GM19324 (cell line): ENCODE measurements at regions not wholly inside any gene's neighbourhood (a gene's known extent, or its start where the extent isn't known, plus 50 kb on each side); places are given as distances from the start of the nearest gene placed in this dataset.

Experiments
- ATAC-seq: cut with Tn5 transposase; IDR thresholded peaks from one replicate; pipeline ENCODE4 v1.9.1; 2021; ENCODE audit warnings: mild to moderate bottlenecking, moderate library complexity; ENCODE audit not compliant: unreplicated experiment, low FRiP score

DNA sequence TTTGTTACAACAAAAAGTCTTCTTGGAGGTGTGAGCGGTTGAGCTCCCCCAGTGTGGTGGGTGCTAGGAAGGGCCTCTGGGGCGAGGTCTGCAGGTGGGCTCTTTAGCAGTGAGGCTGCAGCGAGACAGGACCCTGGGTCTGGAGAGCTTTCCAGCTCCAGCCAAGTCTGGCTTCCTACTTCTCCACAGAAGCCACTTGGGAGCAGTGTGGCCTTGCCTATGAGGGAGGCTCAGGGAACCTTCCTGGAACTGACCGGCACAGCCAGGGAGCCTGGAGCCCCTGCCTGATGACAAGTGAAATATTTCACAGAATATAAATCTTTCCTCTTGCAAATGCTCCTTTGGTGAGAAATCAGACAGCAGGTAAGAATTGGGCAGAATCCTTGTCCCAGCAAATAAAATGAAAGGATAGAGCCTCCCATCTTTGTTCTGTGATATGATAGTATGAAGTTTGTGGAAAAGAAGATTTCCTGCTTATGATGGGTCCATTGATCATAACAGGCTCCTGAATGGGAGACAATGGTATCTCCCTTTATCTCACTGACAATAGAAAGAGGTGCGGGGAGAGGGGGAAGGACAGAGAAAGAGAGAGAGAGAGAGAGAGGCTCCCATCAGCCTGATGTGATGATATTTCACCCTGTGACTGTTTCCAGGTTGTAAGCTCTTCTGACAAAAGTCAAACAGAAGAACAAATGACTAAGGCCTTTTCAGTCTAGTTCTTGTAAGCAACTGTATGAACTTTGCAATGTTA is 289.8 kb upstream of the SPRED2 start:
- no peak for ATAC-seq

GRCh38 chr2:65716698-65717097 is 284.3 kb upstream of the SPRED2 start:
- ATAC-seq, result no peak

- ATAC-seq, result no peak
These were observed 282.9 kb upstream of the SPRED2 start for GRCh38 chr2:65715323-65715722.

DNA sequence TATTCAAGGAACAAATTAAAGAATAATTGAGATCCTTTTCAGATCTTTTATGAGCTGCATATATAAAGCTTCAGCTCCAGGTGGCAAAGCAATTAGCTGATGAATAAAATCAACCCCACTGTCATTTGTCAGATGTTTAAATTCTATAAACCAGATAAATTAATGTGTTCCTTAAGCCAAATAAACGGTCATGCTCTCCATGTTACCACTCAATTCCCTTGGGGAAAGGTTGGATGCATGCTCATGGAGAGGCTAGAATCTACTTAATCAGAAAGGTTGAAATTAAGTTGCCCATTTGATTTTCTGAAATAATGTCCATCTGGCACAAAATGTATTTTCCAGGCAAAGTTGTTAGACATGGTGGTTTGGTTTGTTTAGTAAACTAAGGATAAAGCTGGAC is 282.5 kb upstream of the SPRED2 start:
- ATAC-seq, result no peak

- ATAC-seq, result no peak
These were observed 279.5 kb upstream of the SPRED2 start for GRCh38 chr2:65711863-65712262.

GRCh38 chr2:65710779-65711295 is 278.4 kb upstream of the SPRED2 start:
- no peak for ATAC-seq

GRCh38 chr2:65710356-65710755 is 278.0 kb upstream of the SPRED2 start:
- ATAC-seq, result no peak

GRCh38 chr2:65708086-65708485 is 275.7 kb upstream of the SPRED2 start:
- ATAC-seq, result no peak

GRCh38 chr2:65706411-65706810 is 274.0 kb upstream of the SPRED2 start:
- no peak for ATAC-seq

DNA sequence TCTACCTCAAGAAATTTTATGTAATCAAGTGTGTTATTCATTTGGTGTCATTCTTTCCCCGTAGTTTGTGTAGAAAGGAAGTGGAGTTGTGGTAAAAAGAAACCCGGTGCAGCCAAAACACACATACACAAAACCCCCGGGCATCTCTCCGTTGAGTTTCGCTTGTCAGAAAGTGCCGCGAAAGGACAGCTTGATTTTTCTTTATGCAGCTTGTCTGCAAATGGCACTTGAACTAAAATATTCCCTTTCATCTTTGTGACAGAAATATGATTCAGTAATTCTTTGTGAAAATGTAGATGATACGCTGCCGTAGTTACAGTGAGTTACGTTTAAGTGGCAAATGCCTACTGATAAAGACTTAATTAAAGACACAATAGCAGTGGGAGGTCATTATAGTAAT is 268.8 kb upstream of the SPRED2 start:
- no peak for ATAC-seq

- ATAC-seq, result no peak
These were observed 268.3 kb upstream of the SPRED2 start for GRCh38 chr2:65700720-65701119.

GRCh38 chr2:65700004-65700651 is 267.7 kb upstream of the SPRED2 start:
- ATAC-seq, result no peak

- ATAC-seq, result no peak
These were observed 259.4 kb upstream of the SPRED2 start for GRCh38 chr2:65691816-65692215.

DNA sequence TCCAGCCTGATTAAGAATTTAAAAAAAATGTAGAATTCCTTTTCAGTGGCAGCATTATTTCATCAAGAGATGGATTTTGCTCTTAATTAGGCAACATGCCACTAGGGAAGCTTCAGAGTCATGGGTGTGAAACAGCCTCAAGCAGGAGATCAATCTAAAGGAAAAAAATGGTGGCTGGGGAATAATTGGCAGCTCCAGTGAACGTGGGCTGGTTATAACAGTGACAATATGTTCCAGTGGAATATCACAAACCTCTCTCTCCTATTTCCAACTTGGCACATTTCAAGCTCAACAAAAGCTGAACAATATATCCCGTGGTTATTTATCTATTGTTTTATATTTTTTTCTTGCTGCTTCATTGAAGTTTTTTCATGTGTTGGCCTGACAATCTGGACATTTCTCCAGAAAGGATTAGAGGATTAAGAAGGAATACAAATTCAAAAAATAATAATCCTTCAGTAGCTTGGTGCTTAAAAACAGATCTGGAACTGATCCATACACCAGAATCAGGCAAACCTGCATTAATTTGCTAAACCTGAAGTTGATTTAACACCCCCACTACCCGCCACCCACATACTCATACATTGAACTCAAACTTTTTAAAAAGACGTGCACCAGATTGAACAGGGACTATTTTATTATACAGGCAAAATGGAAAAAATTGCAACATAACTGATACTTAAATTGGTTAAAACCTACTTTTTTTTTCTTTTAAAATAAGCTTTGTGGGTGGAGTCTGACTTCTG is 255.9 kb upstream of the SPRED2 start:
- ATAC-seq, result no peak

- no peak for ATAC-seq
These were observed 255.2 kb upstream of the SPRED2 start for GRCh38 chr2:65687614-65688013.

DNA sequence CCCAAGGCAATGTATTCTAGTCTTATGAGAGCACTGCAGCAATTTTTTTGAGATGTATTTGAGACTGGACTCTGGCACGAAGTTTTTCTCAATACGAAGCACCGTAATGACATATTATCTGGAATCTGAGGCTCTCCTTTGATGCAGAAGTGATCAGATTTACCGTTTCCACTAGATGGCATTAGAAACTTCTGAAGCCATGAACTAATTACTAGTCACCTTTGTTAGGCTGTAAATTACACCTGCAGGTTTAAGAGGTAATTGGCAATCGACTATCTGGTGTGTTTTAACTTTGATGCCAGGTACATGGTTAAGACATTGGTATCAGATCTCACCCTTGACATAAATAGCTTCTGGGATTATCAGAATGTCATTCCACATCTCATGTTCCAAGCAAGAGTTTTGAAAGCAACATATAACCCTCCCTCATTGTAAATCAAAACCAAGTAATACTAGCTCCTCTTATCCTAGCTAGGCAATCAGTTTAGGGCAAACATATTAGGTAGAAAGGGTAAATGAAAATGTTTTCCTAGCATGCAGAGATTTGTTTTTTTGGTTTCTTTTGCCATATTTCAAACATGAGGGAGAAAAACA is 254.6 kb upstream of the SPRED2 start:
- ATAC-seq, result no peak

DNA sequence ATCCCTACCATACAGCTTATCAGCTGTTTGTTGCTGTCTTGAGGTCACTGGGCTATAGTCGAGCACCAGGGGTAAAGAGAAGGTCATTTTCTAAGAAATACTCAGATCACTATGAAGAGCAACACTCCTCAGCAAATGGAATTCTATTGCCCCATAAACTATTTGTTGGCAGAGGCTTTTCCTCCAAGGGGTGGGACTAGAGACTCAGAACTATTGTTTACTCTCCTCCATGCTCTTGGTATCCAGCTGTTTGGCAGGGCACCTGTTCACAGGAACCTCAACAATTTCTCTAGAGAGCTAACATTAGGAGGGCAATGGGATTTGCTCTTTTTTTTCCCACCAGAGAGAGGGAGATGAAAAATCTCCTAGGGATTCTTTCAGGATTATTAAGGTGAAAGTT is 249.1 kb upstream of the SPRED2 start:
- ATAC-seq, result no peak

DNA sequence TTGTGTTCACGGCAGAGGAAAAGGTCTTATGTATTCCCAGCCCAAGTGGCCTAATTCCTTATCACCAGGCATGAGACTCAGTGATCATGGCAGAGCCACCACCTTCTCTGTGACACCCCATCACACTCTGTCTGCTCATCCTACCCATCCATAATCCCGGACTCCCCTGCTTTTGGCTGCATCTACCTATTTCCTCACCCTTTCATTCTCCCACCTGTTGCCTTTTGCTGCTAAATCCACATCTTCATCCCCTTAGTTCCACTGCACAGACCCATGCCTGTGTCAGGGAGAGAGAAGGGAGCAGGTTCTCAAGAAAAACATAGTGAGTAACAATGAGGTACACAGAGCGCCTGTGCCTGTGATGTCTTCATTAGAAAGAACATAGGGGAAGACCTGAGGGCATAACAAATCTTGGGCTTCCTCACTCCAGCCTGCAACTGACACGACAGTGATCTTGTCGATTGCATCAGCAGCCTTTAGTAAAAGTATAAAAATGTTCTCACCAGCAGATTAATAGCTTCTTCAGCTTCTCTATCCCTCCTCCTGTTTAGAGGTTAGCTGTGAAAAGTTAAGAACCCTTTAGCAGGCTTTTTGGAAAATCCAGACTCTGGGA is 246.5 kb upstream of the SPRED2 start:
- ATAC-seq, result no peak

DNA sequence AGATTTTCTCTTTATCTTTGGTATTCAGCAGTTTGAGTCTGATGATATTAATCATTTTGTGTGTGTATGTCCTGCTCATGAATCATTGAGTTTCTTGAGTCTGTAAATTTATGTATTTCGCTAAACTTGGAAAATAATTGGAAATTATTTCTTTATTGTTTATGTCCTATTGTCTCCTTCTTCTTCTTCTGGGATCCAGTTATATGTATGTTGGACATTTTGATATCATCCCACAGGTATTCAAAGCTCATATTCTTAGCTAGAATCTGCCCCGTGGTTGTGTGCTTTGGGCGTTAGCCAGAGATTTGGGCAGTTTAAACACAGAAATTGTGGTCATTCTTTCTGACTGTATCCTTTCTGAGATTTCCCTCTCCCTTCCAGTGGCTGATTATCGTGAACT is 243.0 kb upstream of the SPRED2 start:
- ATAC-seq, result no peak

- ATAC-seq, result no peak
These were observed 239.4 kb upstream of the SPRED2 start for GRCh38 chr2:65671670-65672242.
